Inflammatory macrophage treated with lipopolysaccharide for 1 hour (primary cell): ENCODE measurements at regions not wholly inside any gene's neighbourhood (a gene's known extent, or its start where the extent isn't known, plus 50 kb on each side); places are given as distances from the start of the nearest gene placed in this dataset.

Experiments
- DNase-seq, 2 donors: peaks; one replicate each; pipeline ENCODE4 v3.0.0-alpha.2; 2020 to 2022

GRCh38 chr14:51145246-51145645 lies 50.3 kb upstream of the TRIM9 start:
- peak in 1 of 2 donors; percentile 36 for DNase-seq

- peak; percentile 4 to 20 for DNase-seq
These were observed 52.3 kb upstream of the TRIM9 start for GRCh38 chr14:51147183-51147582.

- DNase-seq = no peak
These were observed 60.4 kb upstream of the TRIM9 start for GRCh38 chr14:51155326-51155725.

- peak; percentile 22 to 49 for DNase-seq
These were observed 62.1 kb upstream of the TRIM9 start for GRCh38 chr14:51157012-51157411.

GRCh38 chr14:51160871-51161270 lies 66.0 kb upstream of the TRIM9 start:
- DNase-seq = no peak

- DNase-seq = no peak
These were observed 70.5 kb upstream of the TRIM9 start for GRCh38 chr14:51165415-51165814.

- peak; percentile 51 to 58 for DNase-seq
These were observed 72.3 kb upstream of the TMX1 start for GRCh38 chr14:51167587-51168214.

GRCh38 chr14:51168215-51168613 lies 71.8 kb upstream of the TMX1 start:
- DNase-seq = no peak

GRCh38 chr14:51173863-51174262 lies 66.2 kb upstream of the TMX1 start:
- DNase-seq = no peak

- no peak for DNase-seq
These were observed 63.2 kb upstream of the TMX1 start for GRCh38 chr14:51176839-51177238.

GRCh38 chr14:51180577-51180976 lies 59.5 kb upstream of the TMX1 start:
- peak in 1 of 2 donors; percentile 8 for DNase-seq

GRCh38 chr14:51182131-51182565 lies 57.9 kb upstream of the TMX1 start:
- DNase-seq = no peak

- peak; percentile 34 to 48 for DNase-seq
These were observed 54.9 kb upstream of the TMX1 start for GRCh38 chr14:51185180-51185579.

GRCh38 chr14:51185754-51186153 lies 54.3 kb upstream of the TMX1 start:
- DNase-seq = no peak

- no peak for DNase-seq
These were observed 51.4 kb upstream of the TMX1 start for GRCh38 chr14:51188566-51189185.

- DNase-seq = no peak
These were observed 50.3 kb upstream of the TMX1 start for GRCh38 chr14:51189600-51190376.
